ENCODE measurements at regions not wholly inside any gene's neighbourhood (a gene's known extent, or its start where the extent isn't known, plus 50 kb on each side); places are given as distances from the start of the nearest gene placed in this dataset.

- DNase-seq, result no peak
These were observed 93.2 kb downstream of the TNFSF18 start for GRCh38 chr1:172957491-172957890.

GRCh38 chr1:172959571-172959970 is 91.2 kb downstream of the TNFSF18 start:
- DNase-seq, result no peak

GRCh38 chr1:172960019-172960418 is 90.7 kb downstream of the TNFSF18 start:
- no peak for DNase-seq

- no peak for DNase-seq
These were observed 90.1 kb downstream of the TNFSF18 start for GRCh38 chr1:172960454-172961208.

- no peak for DNase-seq
These were observed 85.9 kb downstream of the TNFSF18 start for GRCh38 chr1:172964864-172965263.

- no peak for DNase-seq
These were observed 83.7 kb downstream of the TNFSF18 start for GRCh38 chr1:172966844-172967540.

GRCh38 chr1:172967936-172968335 is 82.8 kb downstream of the TNFSF18 start:
- no peak for DNase-seq

- no peak for DNase-seq
These were observed 81.1 kb downstream of the TNFSF18 start for GRCh38 chr1:172969611-172970010.

GRCh38 chr1:172970186-172970585 is 80.6 kb downstream of the TNFSF18 start:
- no peak for DNase-seq

- DNase-seq, result no peak
These were observed 79.5 kb downstream of the TNFSF18 start for GRCh38 chr1:172971241-172971640.

- DNase-seq, result no peak
These were observed 78.5 kb downstream of the TNFSF18 start for GRCh38 chr1:172972258-172972657.

GRCh38 chr1:172973424-172973823 is 77.3 kb downstream of the TNFSF18 start:
- DNase-seq, result no peak

GRCh38 chr1:172976222-172977041 is 74.3 kb downstream of the TNFSF18 start:
- no peak for DNase-seq

GRCh38 chr1:172977296-172978017 is 73.3 kb downstream of the TNFSF18 start:
- DNase-seq, result no peak

- no peak for DNase-seq
These were observed 72.1 kb downstream of the TNFSF18 start for GRCh38 chr1:172978595-172978994.

GRCh38 chr1:172979828-172980227 is 70.9 kb downstream of the TNFSF18 start:
- DNase-seq, result no peak

- no peak for DNase-seq
These were observed 70.3 kb downstream of the TNFSF18 start for GRCh38 chr1:172980456-172980855.

- DNase-seq, result no peak
These were observed 69.8 kb downstream of the TNFSF18 start for GRCh38 chr1:172980971-172981370.

Data from stimulated activated CD4-positive, alpha-beta T cell treated with anti-CD3 and anti-CD28 coated beads, Interleukin-2, amount 100 ng/mL, for 48 hours (primary cell).